Transverse colon (tissue), 4 donors: ENCODE measurements at regions not wholly inside any gene's neighbourhood (a gene's known extent, or its start where the extent isn't known, plus 50 kb on each side); places are given as distances from the start of the nearest gene placed in this dataset.

Experiments
- DNase-seq: peaks from one replicate; pipeline ENCODE4 v3.0.0-alpha.2; 2019
- H3K27ac ChIP-seq, 4 donors: fragments of 200-600 bp; sonication (generic); 2 replicates each; pipeline ENCODE4 v1.5.1; 2016 to 2018; ENCODE audit warnings: inconsistent platforms in 4 of 4
- H3K27me3 ChIP-seq: fragments of 200-600 bp; sonication (generic); 2 replicates; pipeline ENCODE4 v1.5.1; 2017; ENCODE audit warnings: inconsistent platforms
- H3K36me3 ChIP-seq, 4 donors: fragments of 200-600 bp; sonication (generic); 2 replicates each; pipeline ENCODE4 v1.5.1; 2017 to 2019; ENCODE audit warnings: inconsistent platforms in 4 of 4
- H3K4me1 ChIP-seq, 4 donors: fragments of 200-600 bp; sonication (generic); 2 replicates each; pipeline ENCODE4 v1.5.1; 2017 to 2020; ENCODE audit warnings: inconsistent platforms in 4 of 4
- H3K4me3 ChIP-seq, 4 donors: fragments of 200-600 bp; sonication (generic); 1 replicate in 1 of 4; 2 replicates in 3 of 4; pipeline versions ENCODE4 v1.5.1 to v1.6.1; 2017 to 2019; ENCODE audit warnings: inconsistent platforms in 4 of 4
- H3K9me3 ChIP-seq, 2 donors: fragments of 200-600 bp; sonication (generic); 2 replicates each; pipeline ENCODE4 v1.5.1; 2017 to 2019; ENCODE audit warnings: inconsistent platforms in 2 of 2
- CTCF ChIP-seq, 5 experiments: fragments of 200-600 bp in 3 of 5; fragments of 450-650 bp in 2 of 5; sonication (generic) in 3 of 5; IDR thresholded peaks; 1 replicate in 2 of 5; 2 replicates in 3 of 5; pipeline ENCODE4 v1.5.1; 2016 to 2017; ENCODE audit warnings: antibody characterized with exemption in 5 of 5, inconsistent platforms in 3 of 5, mild to moderate bottlenecking in 2 of 5, moderate library complexity in 1 of 5
- EP300 ChIP-seq: sonication (generic); formaldehyde crosslinking; IDR thresholded peaks from one replicate; pipeline ENCODE4 v1.6.1; 2017; ENCODE audit warnings: antibody characterized with exemption, low read depth
- POLR2A ChIP-seq: fragments of 450-650 bp; IDR thresholded peaks from one replicate; pipeline ENCODE4 v1.6.1; 2016; ENCODE audit warnings: antibody characterized with exemption, mild to moderate bottlenecking, moderate library complexity
- POLR2AphosphoS5 ChIP-seq, 3 donors: sonication (generic); formaldehyde crosslinking; IDR thresholded peaks; one replicate each; pipeline ENCODE4 v1.6.1; 2016; ENCODE audit warnings: antibody characterized with exemption in 3 of 3
- WGBS, 2 donors: methylation state at CpG; one replicate each; pipeline ENCODE4 v1.1.5; 2018; ENCODE audit warnings: low coverage in 1 of 2; 5-methylcytosine and 5-hydroxymethylcytosine counted together
- in situ Hi-C, 4 donors: fragments of 200-750 bp; cut with MboI; loops; one replicate each; pipeline versions ENCODE4 v1.15.0 to v1.15.1; 2017; ENCODE audit warnings: low sequenced_read_pairs in 3 of 4, low pct_ligation_motif_present in 1 of 4, low pct_unique_long_range_greater_than_20kb in 1 of 4
- intact Hi-C: fragments of 100-400 bp; cut with DNase I; formaldehyde crosslinking; loops from one replicate; pipeline ENCODE4 v1.15.1; 2023; ENCODE audit warnings: low total_unique reads

GRCh38 chr4:31682796-31683195 is 962.6 kb downstream of the PCDH7 start:
- intact Hi-C loops: no loop called here
- 78 to 79% methylated on average over 3 of the region's 3 CpGs for WGBS, 2 donors
- Histone ChIP-seq H3K36me3 (no peaks in the 10 kb centered on the region), H3K9me3 (no peaks in the 10 kb centered on the region), H3K4me1 (no peaks in the 10 kb centered on the region), H3K4me3 (no peak overlapping the region), H3K27me3 (no peaks in the 10 kb centered on the region), H3K27ac (no peak overlapping the region)
- no peak for DNase-seq
- TF ChIP-seq CTCF (IDR thresholded peaks at IDR 0.05) (no peak), POLR2AphosphoS5 (IDR thresholded peaks at IDR 0.05) (no peak), POLR2A (no peak), EP300 (no peak)
- in situ Hi-C loops: loop anchor here in 1 of 4 donors (25.0 kb wide), 1 partner anchor 970 kb away; the partner anchor contains the start of gene PCDH7

DNA sequence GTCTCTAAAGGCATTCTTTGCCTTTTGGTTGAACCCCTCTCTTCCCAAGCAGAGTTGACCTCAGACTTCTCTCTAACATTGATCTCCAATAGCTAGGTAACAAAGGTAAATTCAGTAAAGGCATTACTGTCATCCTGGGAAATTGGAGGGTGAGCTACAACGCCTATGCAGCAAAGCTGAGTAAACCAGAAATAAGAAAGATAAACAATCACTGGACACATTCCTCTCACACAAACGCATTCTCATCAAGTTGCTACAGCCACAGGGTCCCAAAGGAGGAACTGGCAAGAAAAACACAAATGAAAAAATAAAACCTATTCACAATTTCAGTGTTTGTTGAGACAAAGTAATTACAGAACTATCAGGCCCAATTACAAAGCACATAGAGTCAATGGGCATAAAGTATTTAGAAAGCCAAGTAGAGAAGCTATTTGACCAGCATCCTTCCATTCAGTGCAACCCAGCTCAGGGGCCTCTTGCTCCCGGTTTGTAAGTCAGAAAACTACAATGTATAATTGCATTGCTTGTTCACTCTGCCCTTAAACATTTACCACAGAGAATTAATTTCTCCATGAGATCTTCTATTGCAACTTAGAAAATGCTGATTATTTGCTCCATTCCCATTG is 967.7 kb downstream of the PCDH7 start:
- H3K4me3 ChIP-seq: no peak overlapping the region
- H3K9me3 ChIP-seq: no peaks in the 10 kb centered on the region
- in situ Hi-C loops (loop anchor here in 1 of 4 donors (25.0 kb wide), 1 partner anchor 976 kb away; the partner anchor contains the start of gene PCDH7), intact Hi-C loops (no loop called here)
- H3K27ac ChIP-seq: no peak overlapping the region
- TF ChIP-seq CTCF (IDR thresholded peaks at IDR 0.05) (no peak), EP300 (no peak), POLR2A (no peak), POLR2AphosphoS5 (IDR thresholded peaks at IDR 0.05) (no peak)
- no peaks in the 10 kb centered on the region for H3K36me3 ChIP-seq
- WGBS, 2 donors: 33 to 61% methylated on average over 3 of the region's 3 CpGs
- no peaks in the 10 kb centered on the region for H3K27me3 ChIP-seq
- H3K4me1 ChIP-seq: no peaks in the 10 kb centered on the region
- DNase-seq: no peak

- TF ChIP-seq POLR2AphosphoS5 (IDR thresholded peaks at IDR 0.05) (no peak), CTCF (IDR thresholded peaks at IDR 0.05) (no peak), EP300 (no peak), POLR2A (no peak)
- in situ Hi-C loops: loop anchor here in 1 of 4 donors (25.0 kb wide), 1 partner anchor 980 kb away; the partner anchor contains the start of gene PCDH7
- no peak for DNase-seq
- H3K27ac ChIP-seq: no peak overlapping the region
- H3K27me3 ChIP-seq: no peaks in the 10 kb centered on the region
- intact Hi-C loops: no loop called here
- no peaks in the 10 kb centered on the region for H3K4me1 ChIP-seq
- 49 to 64% methylated on average over 4 of the region's 4 CpGs for WGBS, 2 donors
- no peaks in the 10 kb centered on the region for H3K36me3 ChIP-seq
- H3K9me3 ChIP-seq: no peaks in the 10 kb centered on the region
- H3K4me3 ChIP-seq: no peak overlapping the region
Observed at GRCh38 chr4:31692399-31692940, 972.3 kb downstream of the PCDH7 start.

- Histone ChIP-seq H3K4me1 (no peaks in the 10 kb centered on the region), H3K27me3 (no peaks in the 10 kb centered on the region), H3K9me3 (no peaks in the 10 kb centered on the region), H3K27ac (no peak overlapping the region), H3K36me3 (no peaks in the 10 kb centered on the region), H3K4me3 (no peak overlapping the region)
- no peak for TF ChIP-seq EP300
- TF ChIP-seq CTCF (IDR thresholded peaks at IDR 0.05): no peak
- no peak for TF ChIP-seq POLR2A
- no peak for TF ChIP-seq POLR2AphosphoS5 (IDR thresholded peaks at IDR 0.05)
- no peak for DNase-seq
- 89% methylated on average over 16 of the region's 16 CpGs; no CpG with 5 or more reads in 1 of the 2 donors for WGBS, 2 donors
- intact Hi-C loops (no loop called here), in situ Hi-C loops (no loop called here)
Observed at GRCh38 chr4:31701256-31701655, 981.1 kb downstream of the PCDH7 start.
